Ovary (tissue), 7 donors: ENCODE measurements at regions not wholly inside any gene's neighbourhood (a gene's known extent, or its start where the extent isn't known, plus 50 kb on each side); places are given as distances from the start of the nearest gene placed in this dataset.

ENCODE experiments used
- DNase-seq, 5 donors: peaks; one replicate each; pipeline ENCODE4 v3.0.0-alpha.2; 2019 to 2020
- H3K27ac ChIP-seq, 2 donors: fragments of 200-600 bp; one replicate each; pipeline versions ENCODE4 v1.5.1 to v1.8.0; 2019 to 2022
- H3K27me3 ChIP-seq: fragments of 200-600 bp; one replicate; pipeline ENCODE4 v1.8.0; 2022
- H3K36me3 ChIP-seq: fragments of 200-600 bp; sonication (generic); one replicate; pipeline ENCODE4 v1.5.1; 2019
- H3K4me1 ChIP-seq: one replicate; pipeline ENCODE4 v1.8.1; 2013; ENCODE audit warnings: mild to moderate bottlenecking, moderate library complexity; ENCODE audit not compliant: insufficient read depth
- H3K4me3 ChIP-seq: fragments of 200-600 bp; sonication (generic); one replicate; pipeline ENCODE4 v1.5.1; 2017
- H3K9me3 ChIP-seq, 2 donors: fragments of 200-600 bp in 1 of 2; sonication (generic) in 1 of 2; one replicate each; pipeline versions ENCODE4 v1.5.1 to v1.8.1; 2013 to 2019; ENCODE audit warnings: mild to moderate bottlenecking in 1 of 2, moderate library complexity in 1 of 2
- CTCF ChIP-seq, 3 donors: fragments of 450-650 bp in 2 of 3; fragments of 200-600 bp in 1 of 3; IDR thresholded peaks; one replicate each; pipeline versions ENCODE4 v1.5.1 to v1.8.0; 2016 to 2022; ENCODE audit warnings: antibody characterized with exemption in 3 of 3, mild to moderate bottlenecking in 1 of 3
- EP300 ChIP-seq: sonication (generic); formaldehyde crosslinking; IDR thresholded peaks from one replicate; pipeline ENCODE4 v1.6.1; 2017; ENCODE audit warnings: antibody characterized with exemption
- POLR2A ChIP-seq: fragments of 450-650 bp; IDR thresholded peaks from one replicate; pipeline ENCODE4 v1.6.1; 2017; ENCODE audit warnings: antibody characterized with exemption, mild to moderate bottlenecking, moderate library complexity
- WGBS, 3 donors: extraction: QIAGEN DNeasy Blood & Tissue Kit in 1 of 3; methylation state at CpG; one replicate each; pipeline versions ENCODE4 v1.1.5 to v1.1.7; 2013 to 2017; 5-methylcytosine and 5-hydroxymethylcytosine counted together
- intact Hi-C, 4 donors: fragments of 100-400 bp; cut with DNase I; formaldehyde crosslinking; loops; one replicate each; pipeline versions ENCODE4 v1.11.0 to v1.15.1; 2022 to 2023
- donor health status: DM: no; HTN: no; CAD: no; lungs with moderate emphysema.
- donor health status: DM: no; HTN: no; CAD: no.
- donor health status: Bipolar disorder and iron deficiency.
- donor health status: DM: no; HTN: no; CAD: no.
- donor health status: DM: yes; HTN: yes; CAD: no.

- H3K9me3 ChIP-seq: no peaks in the 10 kb centered on the region
- no peaks in the 10 kb centered on the region for H3K27me3 ChIP-seq
- intact Hi-C loops: no loop called here
- no peak for DNase-seq
- H3K4me3 ChIP-seq: no peak overlapping the region
- no peaks in the 10 kb centered on the region for H3K36me3 ChIP-seq
- H3K4me1 ChIP-seq: peaks cover 1% of the 10 kb centered on the region
- TF ChIP-seq EP300 (no peak), CTCF (IDR thresholded peaks at IDR 0.05) (no peak), POLR2A (no peak)
- WGBS, 3 donors: 83 to 91% (median 89%) methylated on average over 4 of the region's 4 CpGs
- no peak overlapping the region for H3K27ac ChIP-seq
Measured at GRCh38 chr14:56351861-56352260, 227.7 kb upstream of the TMEM260 start.

- DNase-seq: no peak
- H3K4me3 ChIP-seq: no peak overlapping the region
- H3K27me3 ChIP-seq: no peaks in the 10 kb centered on the region
- peaks cover 4% of the 10 kb centered on the region for H3K4me1 ChIP-seq
- no peaks in the 10 kb centered on the region for H3K36me3 ChIP-seq
- no peak overlapping the region for H3K27ac ChIP-seq
- H3K9me3 ChIP-seq: no peaks in the 10 kb centered on the region
- 94 to 100% (median 96%) methylated on average over 2 of the region's 2 CpGs for WGBS, 3 donors
- intact Hi-C loops: no loop called here
- TF ChIP-seq POLR2A (no peak), CTCF (IDR thresholded peaks at IDR 0.05) (no peak), EP300 (no peak)
Measured at GRCh38 chr14:56352999-56353398, 226.6 kb upstream of the TMEM260 start.

- Histone ChIP-seq H3K27ac (no peak overlapping the region), H3K9me3 (no peaks in the 10 kb centered on the region), H3K27me3 (no peaks in the 10 kb centered on the region), H3K4me1 (peaks cover 7% of the 10 kb centered on the region), H3K4me3 (no peak overlapping the region), H3K36me3 (no peaks in the 10 kb centered on the region)
- no peak for DNase-seq
- 36 to 58% (median 40%) methylated on average over 9 of the region's 9 CpGs for WGBS, 3 donors
- TF ChIP-seq EP300 (no peak), POLR2A (no peak), CTCF (IDR thresholded peaks at IDR 0.05) (no peak)
- intact Hi-C loops: no loop called here
Measured at GRCh38 chr14:56357428-56357827, 222.2 kb upstream of the TMEM260 start.

GRCh38 chr14:56358275-56358674, 221.3 kb upstream of the TMEM260 start:
- TF ChIP-seq CTCF (IDR thresholded peaks at IDR 0.05): no peak
- TF ChIP-seq EP300: no peak
- no peak for TF ChIP-seq POLR2A
- intact Hi-C loops: no loop called here
- no peak overlapping the region for H3K4me3 ChIP-seq
- no peaks in the 10 kb centered on the region for H3K9me3 ChIP-seq
- no peaks in the 10 kb centered on the region for H3K36me3 ChIP-seq
- H3K27ac ChIP-seq: no peak overlapping the region
- H3K27me3 ChIP-seq: no peaks in the 10 kb centered on the region
- peaks cover 7% of the 10 kb centered on the region for H3K4me1 ChIP-seq
- DNase-seq: no peak
- 76 to 85% (median 81%) methylated on average over 2 of the region's 2 CpGs for WGBS, 3 donors
